ENCODE measurements at regions not wholly inside any gene's neighbourhood (a gene's known extent, or its start where the extent isn't known, plus 50 kb on each side); places are given as distances from the start of the nearest gene placed in this dataset.

- H2AFZ ChIP-seq = no peak overlapping the region
- no peaks in the 10 kb centered on the region for H4K20me1 ChIP-seq (ENCODE audit: insufficient read depth)
- no peaks in the 10 kb centered on the region for H3K9me2 ChIP-seq (ENCODE audit: insufficient read depth)
- H3K27ac ChIP-seq = no peak overlapping the region
- no peak for DNase-seq
- WGBS, 2 experiments (ENCODE audit: low coverage in 1 of 2, low lambda C conversion rate in 2 of 2, missing lambda C conversion rate in 2 of 2) = 57 to 68% methylated on average over 6 of the region's 6 CpGs
- in situ Hi-C loops (cut with MboI) = no loop called here
- no peak overlapping the region for H3K4me3 ChIP-seq
- no peaks in the 10 kb centered on the region for H3F3A ChIP-seq (ENCODE audit: insufficient read depth)
- TF ChIP-seq EZH2 (IDR thresholded peaks at IDR 0.05; ENCODE audit: insufficient read depth, poor library complexity, severe bottlenecking) (no peak), EZH2phosphoT487 (IDR thresholded peaks at IDR 0.05; ENCODE audit: insufficient read depth, low read depth) (no peak)
- H3K4me2 ChIP-seq (ENCODE audit: unreplicated experiment) = no peak overlapping the region
- H3K4me1 ChIP-seq (ENCODE audit: insufficient read depth) = no peaks in the 10 kb centered on the region
- no peaks in the 10 kb centered on the region for H3K79me2 ChIP-seq (ENCODE audit: insufficient read depth)
- no peaks in the 10 kb centered on the region for H3K9me3 ChIP-seq (ENCODE audit: low read depth)
- no peak overlapping the region for H3K9ac ChIP-seq
- H3K36me3 ChIP-seq (ENCODE audit: low read depth) = no peaks in the 10 kb centered on the region
- H3K27me3 ChIP-seq (replicated peaks; ENCODE audit: insufficient read depth) = no peaks in the 10 kb centered on the region
Measured at GRCh38 chr22:49419661-49420060, 408.0 kb downstream of the BRD1 start.

GRCh38 chr22:49418943-49419342 lies 408.7 kb downstream of the BRD1 start:
- Histone ChIP-seq H3K79me2 (ENCODE audit: insufficient read depth) (no peaks in the 10 kb centered on the region), H3K9ac (no peak overlapping the region), H3K36me3 (ENCODE audit: low read depth) (no peaks in the 10 kb centered on the region), H3K9me3 (ENCODE audit: low read depth) (no peaks in the 10 kb centered on the region), H3K4me1 (ENCODE audit: insufficient read depth) (no peaks in the 10 kb centered on the region), H3K4me2 (ENCODE audit: unreplicated experiment) (no peak overlapping the region), H3K27me3 (replicated peaks; ENCODE audit: insufficient read depth) (no peaks in the 10 kb centered on the region), H3F3A (ENCODE audit: insufficient read depth) (no peaks in the 10 kb centered on the region), H3K9me2 (ENCODE audit: insufficient read depth) (no peaks in the 10 kb centered on the region), H3K27ac (no peak overlapping the region), H4K20me1 (ENCODE audit: insufficient read depth) (no peaks in the 10 kb centered on the region), H2AFZ (no peak overlapping the region), H3K4me3 (no peak overlapping the region)
- WGBS, 2 experiments (ENCODE audit: low coverage in 1 of 2, low lambda C conversion rate in 2 of 2, missing lambda C conversion rate in 2 of 2) = 56 to 62% methylated on average over 12 of the region's 12 CpGs
- TF ChIP-seq EZH2 (IDR thresholded peaks at IDR 0.05; ENCODE audit: insufficient read depth, poor library complexity, severe bottlenecking) (no peak), EZH2phosphoT487 (IDR thresholded peaks at IDR 0.05; ENCODE audit: insufficient read depth, low read depth) (no peak)
- no peak for DNase-seq
- in situ Hi-C loops (cut with MboI) = no loop called here

GRCh38 chr22:49418341-49418894 lies 409.3 kb downstream of the BRD1 start:
- in situ Hi-C loops (cut with MboI) = no loop called here
- Histone ChIP-seq H3K9me2 (ENCODE audit: insufficient read depth) (no peaks in the 10 kb centered on the region), H4K20me1 (ENCODE audit: insufficient read depth) (no peaks in the 10 kb centered on the region), H3K27me3 (replicated peaks; ENCODE audit: insufficient read depth) (no peaks in the 10 kb centered on the region), H3K4me2 (ENCODE audit: unreplicated experiment) (no peak overlapping the region), H3F3A (ENCODE audit: insufficient read depth) (no peaks in the 10 kb centered on the region), H3K4me3 (no peak overlapping the region), H3K36me3 (ENCODE audit: low read depth) (no peaks in the 10 kb centered on the region), H3K9ac (no peak overlapping the region), H2AFZ (no peak overlapping the region), H3K4me1 (ENCODE audit: insufficient read depth) (no peaks in the 10 kb centered on the region), H3K79me2 (ENCODE audit: insufficient read depth) (no peaks in the 10 kb centered on the region), H3K9me3 (ENCODE audit: low read depth) (no peaks in the 10 kb centered on the region), H3K27ac (no peak overlapping the region)
- DNase-seq = no peak
- 75% methylated on average over 33 to 39 of the region's 39 CpGs for WGBS, 2 experiments (ENCODE audit: low coverage in 1 of 2, low lambda C conversion rate in 2 of 2, missing lambda C conversion rate in 2 of 2)
- TF ChIP-seq EZH2 (IDR thresholded peaks at IDR 0.05; ENCODE audit: insufficient read depth, poor library complexity, severe bottlenecking) (no peak), EZH2phosphoT487 (IDR thresholded peaks at IDR 0.05; ENCODE audit: insufficient read depth, low read depth) (no peak)

- Histone ChIP-seq H3K9me3 (ENCODE audit: low read depth) (no peaks in the 10 kb centered on the region), H3K27ac (no peak overlapping the region), H3F3A (ENCODE audit: insufficient read depth) (no peaks in the 10 kb centered on the region), H3K9me2 (ENCODE audit: insufficient read depth) (no peaks in the 10 kb centered on the region), H3K27me3 (replicated peaks; ENCODE audit: insufficient read depth) (no peaks in the 10 kb centered on the region), H3K4me1 (ENCODE audit: insufficient read depth) (no peaks in the 10 kb centered on the region), H2AFZ (no peak overlapping the region), H3K4me3 (no peak overlapping the region), H4K20me1 (ENCODE audit: insufficient read depth) (no peaks in the 10 kb centered on the region), H3K9ac (no peak overlapping the region), H3K4me2 (ENCODE audit: unreplicated experiment) (no peak overlapping the region), H3K36me3 (ENCODE audit: low read depth) (no peaks in the 10 kb centered on the region), H3K79me2 (ENCODE audit: insufficient read depth) (no peaks in the 10 kb centered on the region)
- DNase-seq = no peak
- TF ChIP-seq EZH2 (IDR thresholded peaks at IDR 0.05; ENCODE audit: insufficient read depth, poor library complexity, severe bottlenecking) (no peak), EZH2phosphoT487 (IDR thresholded peaks at IDR 0.05; ENCODE audit: insufficient read depth, low read depth) (no peak)
- in situ Hi-C loops (cut with MboI) = no loop called here
- 52 to 54% methylated on average over 13 of the region's 13 CpGs for WGBS, 2 experiments (ENCODE audit: low coverage in 1 of 2, low lambda C conversion rate in 2 of 2, missing lambda C conversion rate in 2 of 2)
Measured at GRCh38 chr22:49417833-49418232, 409.8 kb downstream of the BRD1 start.

GRCh38 chr22:49417326-49417725 lies 410.3 kb downstream of the BRD1 start:
- no peaks in the 10 kb centered on the region for H3K4me1 ChIP-seq (ENCODE audit: insufficient read depth)
- 30 to 43% methylated on average over 7 of the region's 7 CpGs for WGBS, 2 experiments (ENCODE audit: low coverage in 1 of 2, low lambda C conversion rate in 2 of 2, missing lambda C conversion rate in 2 of 2)
- no peaks in the 10 kb centered on the region for H3K9me3 ChIP-seq (ENCODE audit: low read depth)
- no peak for TF ChIP-seq EZH2phosphoT487 (IDR thresholded peaks at IDR 0.05; ENCODE audit: insufficient read depth, low read depth)
- no peak for TF ChIP-seq EZH2 (IDR thresholded peaks at IDR 0.05; ENCODE audit: insufficient read depth, poor library complexity, severe bottlenecking)
- no peaks in the 10 kb centered on the region for H3F3A ChIP-seq (ENCODE audit: insufficient read depth)
- no peaks in the 10 kb centered on the region for H3K27me3 ChIP-seq (replicated peaks; ENCODE audit: insufficient read depth)
- no peak overlapping the region for H3K9ac ChIP-seq
- no peak overlapping the region for H3K4me3 ChIP-seq
- H3K4me2 ChIP-seq (ENCODE audit: unreplicated experiment) = no peak overlapping the region
- in situ Hi-C loops (cut with MboI) = no loop called here
- H3K9me2 ChIP-seq (ENCODE audit: insufficient read depth) = no peaks in the 10 kb centered on the region
- H3K79me2 ChIP-seq (ENCODE audit: insufficient read depth) = no peaks in the 10 kb centered on the region
- H2AFZ ChIP-seq = no peak overlapping the region
- H3K27ac ChIP-seq = no peak overlapping the region
- no peaks in the 10 kb centered on the region for H3K36me3 ChIP-seq (ENCODE audit: low read depth)
- DNase-seq = no peak
- H4K20me1 ChIP-seq (ENCODE audit: insufficient read depth) = no peaks in the 10 kb centered on the region
